Activated CD4-positive, CD25-positive, alpha-beta regulatory T cell (primary cell): ENCODE measurements at regions not wholly inside any gene's neighbourhood (a gene's known extent, or its start where the extent isn't known, plus 50 kb on each side); places are given as distances from the start of the nearest gene placed in this dataset.

ENCODE experiments used
- DNase-seq, 4 experiments: peaks; one replicate each; lab custom pipeline; 2025; lab: John Stamatoyannopoulos, UW

- DNase-seq: no peak
Observed at GRCh38 chrX:42094218-42094617, 170.9 kb upstream of the CASK start.

GRCh38 chrX:42093756-42094155 is 170.4 kb upstream of the CASK start:
- no peak for DNase-seq

GRCh38 chrX:42090395-42090794 is 167.0 kb upstream of the CASK start:
- DNase-seq: no peak

GRCh38 chrX:42089031-42089430 is 165.7 kb upstream of the CASK start:
- DNase-seq: no peak

- no peak for DNase-seq
Observed at GRCh38 chrX:42087960-42088359, 164.6 kb upstream of the CASK start.

GRCh38 chrX:42085836-42086235 is 162.5 kb upstream of the CASK start:
- DNase-seq: no peak

- no peak for DNase-seq
Observed at GRCh38 chrX:42079968-42080367, 156.6 kb upstream of the CASK start.

GRCh38 chrX:42077675-42078074 is 154.3 kb upstream of the CASK start:
- no peak for DNase-seq

- DNase-seq: no peak
Observed at GRCh38 chrX:42075032-42075431, 151.7 kb upstream of the CASK start.

- DNase-seq: no peak
Observed at GRCh38 chrX:42073448-42073847, 150.1 kb upstream of the CASK start.

- no peak for DNase-seq
Observed at GRCh38 chrX:42070866-42071265, 147.5 kb upstream of the CASK start.

- DNase-seq: no peak
Observed at GRCh38 chrX:42054256-42054655, 130.9 kb upstream of the CASK start.

GRCh38 chrX:42050345-42050744 is 127.0 kb upstream of the CASK start:
- no peak for DNase-seq

- DNase-seq: no peak
Observed at GRCh38 chrX:42047886-42048285, 124.5 kb upstream of the CASK start.

- DNase-seq: no peak
Observed at GRCh38 chrX:42028109-42028508, 104.8 kb upstream of the CASK start.

GRCh38 chrX:42027367-42028000 is 104.1 kb upstream of the CASK start:
- no peak for DNase-seq

GRCh38 chrX:42025861-42026260 is 102.5 kb upstream of the CASK start:
- no peak for DNase-seq

GRCh38 chrX:42023122-42023521 is 99.8 kb upstream of the CASK start:
- no peak for DNase-seq

GRCh38 chrX:42022158-42022557 is 98.8 kb upstream of the CASK start:
- DNase-seq: no peak

GRCh38 chrX:42021058-42021457 is 97.7 kb upstream of the CASK start:
- no peak for DNase-seq

- no peak for DNase-seq
Observed at GRCh38 chrX:42020225-42020624, 96.9 kb upstream of the CASK start.

- no peak for DNase-seq
Observed at GRCh38 chrX:42017971-42018370, 94.6 kb upstream of the CASK start.

- no peak for DNase-seq
Observed at GRCh38 chrX:42000836-42001235, 77.5 kb upstream of the CASK start.

GRCh38 chrX:41984628-41985027 is 61.3 kb upstream of the CASK start:
- no peak for DNase-seq

GRCh38 chrX:41982953-41983352 is 59.6 kb upstream of the CASK start:
- DNase-seq: no peak
